PC-9 (cell line): ENCODE measurements at regions not wholly inside any gene's neighbourhood (a gene's known extent, or its start where the extent isn't known, plus 50 kb on each side); places are given as distances from the start of the nearest gene placed in this dataset.

Experiments used
- BruUV-seq: library from RNA; stranded (reverse); fragments of 400-500 nt; replicated peaks from 2 replicates; lab custom pipeline; 2021; lab: Mats Ljungman, UMichigan
- CTCF ChIA-PET: fragments of 300-600 bp; sonication (Branson Sonifier 250); formaldehyde crosslinking; loops from one replicate; lab custom pipeline; 2022; ENCODE audit warnings: antibody characterized with exemption; lab: Charles Lee
- POLR2A ChIA-PET: fragments of 300-600 bp; sonication (Branson Sonifier 250); formaldehyde crosslinking; loops from one replicate; lab custom pipeline; 2022; ENCODE audit warnings: antibody characterized with exemption; ENCODE audit not compliant: unreplicated experiment; lab: Charles Lee
- DNase-seq, 2 experiments: peaks; one replicate each; pipeline versions ENCODE4 v3.0.0 to v3.0.0-alpha.2; 2015 to 2022; ENCODE audit warnings: mixed read lengths in 1 of 2
- H2AFZ ChIP-seq: fragments of 200-600 bp; sonication (generic); 2 replicates; pipeline ENCODE4 v1.8.1; 2017; ENCODE audit warnings: antibody characterized with exemption
- H3F3A ChIP-seq: fragments of 200-600 bp; sonication (generic); 2 replicates; pipeline ENCODE4 v1.8.1; 2017; ENCODE audit warnings: antibody characterized with exemption, mild to moderate bottlenecking, low read depth; ENCODE audit not compliant: insufficient read depth
- H3K27ac ChIP-seq: fragments of 200-600 bp; sonication (generic); 2 replicates; pipeline ENCODE4 v1.6.1; 2016; ENCODE audit warnings: mixed run types
- H3K27me3 ChIP-seq: fragments of 200-600 bp; sonication (generic); 2 replicates; pipeline ENCODE4 v1.6.1; 2016; ENCODE audit warnings: low read depth, mixed run types; ENCODE audit not compliant: insufficient read depth
- H3K36me3 ChIP-seq: fragments of 200-600 bp; sonication (generic); 2 replicates; pipeline ENCODE4 v1.6.1; 2016; ENCODE audit warnings: low read depth, mixed run types
- H3K4me1 ChIP-seq: fragments of 200-600 bp; sonication (generic); replicated peaks from 2 replicates; pipeline ENCODE4 v1.6.1; 2016; ENCODE audit warnings: mixed run types; ENCODE audit not compliant: insufficient read depth
- H3K4me2 ChIP-seq: fragments of 200-600 bp; sonication (generic); 2 replicates; pipeline ENCODE4 v1.6.1; 2017; ENCODE audit warnings: mixed run types
- H3K4me3 ChIP-seq: fragments of 200-600 bp; sonication (generic); 2 replicates; pipeline ENCODE4 v1.6.1; 2016; ENCODE audit warnings: mixed run types
- H3K79me2 ChIP-seq: fragments of 200-600 bp; sonication (generic); 2 replicates; pipeline ENCODE4 v1.6.1; 2017; ENCODE audit warnings: low read depth, mixed run types
- H3K9me2 ChIP-seq: fragments of 200-600 bp; sonication (generic); 2 replicates; pipeline ENCODE4 v1.8.1; 2017; ENCODE audit warnings: mild to moderate bottlenecking; ENCODE audit not compliant: insufficient read depth
- H3K9me3 ChIP-seq: fragments of 200-600 bp; sonication (generic); 2 replicates; pipeline ENCODE4 v1.8.1; 2016; ENCODE audit warnings: low read depth; ENCODE audit not compliant: insufficient read depth
- H4K20me1 ChIP-seq: fragments of 200-600 bp; sonication (generic); 2 replicates; pipeline ENCODE4 v1.8.1; 2017; ENCODE audit not compliant: insufficient read depth
- CTCF ChIP-seq: fragments of 200-600 bp; sonication (generic); conservative IDR thresholded peaks from 2 replicates; pipeline ENCODE4 v1.6.1; 2017; ENCODE audit warnings: mixed run types, antibody characterized with exemption, mild to moderate bottlenecking, moderate library complexity
- EZH2 ChIP-seq: fragments of 200-600 bp; sonication (generic); IDR thresholded peaks from 2 replicates; pipeline ENCODE4 v1.8.0; 2017; ENCODE audit warnings: antibody characterized with exemption, low read depth
- intact Hi-C: fragments of 100-400 bp; cut with micrococcal nuclease; formaldehyde crosslinking; loops from one replicate; pipeline ENCODE4 v1.10.0; 2022; ENCODE audit not compliant: unreplicated experiment

GRCh38 chr6:81668615-81669047 lies 83.8 kb downstream of the TENT5A start:
- TF ChIP-seq EZH2 (no peak), CTCF (no peak)
- BruUV-seq = no TSS peak
- H3F3A ChIP-seq = no peaks in the 10 kb centered on the region
- H3K4me1 ChIP-seq = no peaks in the 10 kb centered on the region
- no peaks in the 10 kb centered on the region for H3K36me3 ChIP-seq
- H4K20me1 ChIP-seq = no peaks in the 10 kb centered on the region
- POLR2A ChIA-PET = no interaction called here
- H3K27me3 ChIP-seq = no peaks in the 10 kb centered on the region
- no peaks in the 10 kb centered on the region for H3K79me2 ChIP-seq
- H3K4me2 ChIP-seq = no peak overlapping the region
- no peaks in the 10 kb centered on the region for H3K9me3 ChIP-seq
- H3K27ac ChIP-seq = no peak overlapping the region
- no peak overlapping the region for H2AFZ ChIP-seq
- intact Hi-C loops = no loop called here
- no peak for DNase-seq
- H3K4me3 ChIP-seq = no peak overlapping the region
- CTCF ChIA-PET = no interaction called here
- no peaks in the 10 kb centered on the region for H3K9me2 ChIP-seq

- no peak overlapping the region for H3K27ac ChIP-seq
- intact Hi-C loops = no loop called here
- POLR2A ChIA-PET = no interaction called here
- H3K36me3 ChIP-seq = no peaks in the 10 kb centered on the region
- no peaks in the 10 kb centered on the region for H3F3A ChIP-seq
- DNase-seq = no peak
- BruUV-seq = no TSS peak
- CTCF ChIA-PET = no interaction called here
- TF ChIP-seq CTCF (no peak), EZH2 (no peak)
- no peak overlapping the region for H3K4me2 ChIP-seq
- H4K20me1 ChIP-seq = no peaks in the 10 kb centered on the region
- no peaks in the 10 kb centered on the region for H3K79me2 ChIP-seq
- H3K27me3 ChIP-seq = no peaks in the 10 kb centered on the region
- no peaks in the 10 kb centered on the region for H3K9me3 ChIP-seq
- H3K4me1 ChIP-seq = no peaks in the 10 kb centered on the region
- no peak overlapping the region for H2AFZ ChIP-seq
- no peak overlapping the region for H3K4me3 ChIP-seq
- no peaks in the 10 kb centered on the region for H3K9me2 ChIP-seq
Measured at GRCh38 chr6:81666481-81666880, 86.0 kb downstream of the TENT5A start.

- no peak for DNase-seq
- no peaks in the 10 kb centered on the region for H3K79me2 ChIP-seq
- no peaks in the 10 kb centered on the region for H3K4me1 ChIP-seq
- H3K4me3 ChIP-seq = no peak overlapping the region
- no peaks in the 10 kb centered on the region for H3K9me3 ChIP-seq
- H3K36me3 ChIP-seq = no peaks in the 10 kb centered on the region
- H4K20me1 ChIP-seq = no peaks in the 10 kb centered on the region
- no peak overlapping the region for H2AFZ ChIP-seq
- intact Hi-C loops = no loop called here
- H3K27me3 ChIP-seq = no peaks in the 10 kb centered on the region
- BruUV-seq = no TSS peak
- POLR2A ChIA-PET = no interaction called here
- no peaks in the 10 kb centered on the region for H3K9me2 ChIP-seq
- no peak overlapping the region for H3K4me2 ChIP-seq
- CTCF ChIA-PET = no interaction called here
- no peaks in the 10 kb centered on the region for H3F3A ChIP-seq
- TF ChIP-seq EZH2 = no peak
- TF ChIP-seq CTCF = no peak
- H3K27ac ChIP-seq = no peak overlapping the region
Measured at GRCh38 chr6:81656231-81656630, 96.2 kb downstream of the TENT5A start.
